GM21786 (cell line): ENCODE measurements at regions not wholly inside any gene's neighbourhood (a gene's known extent, or its start where the extent isn't known, plus 50 kb on each side); places are given as distances from the start of the nearest gene placed in this dataset.

ENCODE experiments used
- ATAC-seq: cut with Tn5 transposase; IDR thresholded peaks from one replicate; pipeline ENCODE4 v1.9.1; 2021; ENCODE audit not compliant: unreplicated experiment

GRCh38 chr16:85501900-85502299 lies 111.2 kb upstream of the GSE1 start:
- no peak for ATAC-seq

- ATAC-seq = no peak
Observed at GRCh38 chr16:85502357-85502756, 110.8 kb upstream of the GSE1 start.

- no peak for ATAC-seq
Observed at GRCh38 chr16:85503679-85504231, 109.4 kb upstream of the GSE1 start.

GRCh38 chr16:85504242-85504641 lies 108.9 kb upstream of the GSE1 start:
- no peak for ATAC-seq

- ATAC-seq = no peak
Observed at GRCh38 chr16:85505794-85506634, 107.1 kb upstream of the GSE1 start.

GRCh38 chr16:85506635-85506911 lies 106.5 kb upstream of the GSE1 start:
- ATAC-seq = no peak

- no peak for ATAC-seq
Observed at GRCh38 chr16:85507342-85507741, 105.8 kb upstream of the GSE1 start.

GRCh38 chr16:85508388-85508787 lies 104.7 kb upstream of the GSE1 start:
- no peak for ATAC-seq

- no peak for ATAC-seq
Observed at GRCh38 chr16:85508993-85509392, 104.1 kb upstream of the GSE1 start.

- ATAC-seq = no peak
Observed at GRCh38 chr16:85510041-85510659, 103.0 kb upstream of the GSE1 start.

- no peak for ATAC-seq
Observed at GRCh38 chr16:85511938-85512807, 100.9 kb upstream of the GSE1 start.

- no peak for ATAC-seq
Observed at GRCh38 chr16:85512808-85513115, 100.4 kb upstream of the GSE1 start.

GRCh38 chr16:85513180-85513579 lies 99.9 kb upstream of the GSE1 start:
- ATAC-seq = no peak

- ATAC-seq = no peak
Observed at GRCh38 chr16:85513649-85514048, 99.5 kb upstream of the GSE1 start.

- ATAC-seq = no peak
Observed at GRCh38 chr16:85514295-85514597, 98.9 kb upstream of the GSE1 start.

GRCh38 chr16:85514598-85515318 lies 98.4 kb upstream of the GSE1 start:
- ATAC-seq = no peak

GRCh38 chr16:85515319-85515745 lies 97.8 kb upstream of the GSE1 start:
- no peak for ATAC-seq

GRCh38 chr16:85515830-85516397 lies 97.2 kb upstream of the GSE1 start:
- ATAC-seq = no peak

- ATAC-seq = no peak
Observed at GRCh38 chr16:85517154-85517553, 96.0 kb upstream of the GSE1 start.

- ATAC-seq = no peak
Observed at GRCh38 chr16:85517563-85518179, 95.5 kb upstream of the GSE1 start.
